ENCODE measurements at regions not wholly inside any gene's neighbourhood (a gene's known extent, or its start where the extent isn't known, plus 50 kb on each side); places are given as distances from the start of the nearest gene placed in this dataset.

GRCh38 chr18:43680096-43680495 lies 402.8 kb upstream of the SYT4 start:
- TF ChIP-seq MAX (IDR thresholded peaks at IDR 0.05; ENCODE audit: low read depth, low read length), result no peak
- TF ChIP-seq, protein P1, sequence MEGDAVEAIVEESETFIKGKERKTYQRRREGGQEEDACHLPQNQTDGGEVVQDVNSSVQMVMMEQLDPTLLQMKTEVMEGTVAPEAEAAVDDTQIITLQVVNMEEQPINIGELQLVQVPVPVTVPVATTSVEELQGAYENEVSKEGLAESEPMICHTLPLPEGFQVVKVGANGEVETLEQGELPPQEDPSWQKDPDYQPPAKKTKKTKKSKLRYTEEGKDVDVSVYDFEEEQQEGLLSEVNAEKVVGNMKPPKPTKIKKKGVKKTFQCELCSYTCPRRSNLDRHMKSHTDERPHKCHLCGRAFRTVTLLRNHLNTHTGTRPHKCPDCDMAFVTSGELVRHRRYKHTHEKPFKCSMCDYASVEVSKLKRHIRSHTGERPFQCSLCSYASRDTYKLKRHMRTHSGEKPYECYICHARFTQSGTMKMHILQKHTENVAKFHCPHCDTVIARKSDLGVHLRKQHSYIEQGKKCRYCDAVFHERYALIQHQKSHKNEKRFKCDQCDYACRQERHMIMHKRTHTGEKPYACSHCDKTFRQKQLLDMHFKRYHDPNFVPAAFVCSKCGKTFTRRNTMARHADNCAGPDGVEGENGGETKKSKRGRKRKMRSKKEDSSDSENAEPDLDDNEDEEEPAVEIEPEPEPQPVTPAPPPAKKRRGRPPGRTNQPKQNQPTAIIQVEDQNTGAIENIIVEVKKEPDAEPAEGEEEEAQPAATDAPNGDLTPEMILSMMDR (IDR thresholded peaks at IDR 0.05; ENCODE audit: low read depth, low read length), result no peak
